Suprapubic skin (tissue), 4 donors: ENCODE measurements at regions not wholly inside any gene's neighbourhood (a gene's known extent, or its start where the extent isn't known, plus 50 kb on each side); places are given as distances from the start of the nearest gene placed in this dataset.

Source experiments
- POLR2A ChIP-seq, 2 donors: fragments of 450-650 bp; IDR thresholded peaks; one replicate each; pipeline ENCODE4 v1.6.1; 2017; ENCODE audit warnings: antibody characterized with exemption in 2 of 2, mild to moderate bottlenecking in 2 of 2, moderate library complexity in 2 of 2
- POLR2AphosphoS5 ChIP-seq, 3 donors: sonication (generic); formaldehyde crosslinking; IDR thresholded peaks; one replicate each; pipeline ENCODE4 v1.6.1; 2017; ENCODE audit warnings: antibody characterized with exemption in 3 of 3
- TF ChIP-seq, protein P1 (sequence below), 2 donors: fragments of 200-600 bp in 1 of 2; fragments of 450-650 bp in 1 of 2; sonication (generic) in 1 of 2; IDR thresholded peaks; one replicate each; pipeline ENCODE4 v1.5.1; 2016 to 2019; ENCODE audit warnings: antibody characterized with exemption in 2 of 2, mild to moderate bottlenecking in 1 of 2, moderate library complexity in 1 of 2

DNA sequence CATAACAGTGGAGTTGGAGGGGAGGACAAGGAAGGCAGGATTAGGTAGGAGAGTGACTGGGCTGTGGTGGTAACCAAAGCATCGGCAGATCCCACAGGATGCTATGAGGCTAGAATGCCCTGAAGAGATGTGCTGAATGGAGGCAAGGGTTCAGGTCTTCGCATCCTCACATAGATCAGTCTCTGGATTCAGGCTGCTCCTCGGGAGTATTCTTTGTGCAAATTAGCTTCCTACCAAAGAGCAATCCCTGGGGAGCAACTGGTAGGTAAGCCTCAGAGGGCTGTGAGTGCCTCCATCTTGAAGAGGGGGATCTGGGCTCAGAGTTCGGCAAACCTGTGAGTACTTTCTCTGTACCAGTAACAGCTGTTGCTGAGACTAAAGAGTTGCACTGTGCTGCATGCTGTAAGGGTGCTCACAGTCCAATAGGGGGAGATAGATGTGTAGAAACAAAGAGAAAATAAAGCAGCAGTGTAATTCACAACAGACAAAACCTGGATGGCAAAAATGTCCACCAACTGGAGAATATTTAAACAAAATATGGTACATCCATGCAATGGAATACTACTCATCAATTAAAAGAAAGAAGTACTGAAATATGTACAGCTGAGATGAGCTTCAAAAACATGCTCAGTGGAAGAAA, 322.4 kb upstream of the DEPDC1 start:
- TF ChIP-seq, protein P1, sequence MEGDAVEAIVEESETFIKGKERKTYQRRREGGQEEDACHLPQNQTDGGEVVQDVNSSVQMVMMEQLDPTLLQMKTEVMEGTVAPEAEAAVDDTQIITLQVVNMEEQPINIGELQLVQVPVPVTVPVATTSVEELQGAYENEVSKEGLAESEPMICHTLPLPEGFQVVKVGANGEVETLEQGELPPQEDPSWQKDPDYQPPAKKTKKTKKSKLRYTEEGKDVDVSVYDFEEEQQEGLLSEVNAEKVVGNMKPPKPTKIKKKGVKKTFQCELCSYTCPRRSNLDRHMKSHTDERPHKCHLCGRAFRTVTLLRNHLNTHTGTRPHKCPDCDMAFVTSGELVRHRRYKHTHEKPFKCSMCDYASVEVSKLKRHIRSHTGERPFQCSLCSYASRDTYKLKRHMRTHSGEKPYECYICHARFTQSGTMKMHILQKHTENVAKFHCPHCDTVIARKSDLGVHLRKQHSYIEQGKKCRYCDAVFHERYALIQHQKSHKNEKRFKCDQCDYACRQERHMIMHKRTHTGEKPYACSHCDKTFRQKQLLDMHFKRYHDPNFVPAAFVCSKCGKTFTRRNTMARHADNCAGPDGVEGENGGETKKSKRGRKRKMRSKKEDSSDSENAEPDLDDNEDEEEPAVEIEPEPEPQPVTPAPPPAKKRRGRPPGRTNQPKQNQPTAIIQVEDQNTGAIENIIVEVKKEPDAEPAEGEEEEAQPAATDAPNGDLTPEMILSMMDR (IDR thresholded peaks at IDR 0.05) = no peak
- no peak for TF ChIP-seq POLR2A (IDR thresholded peaks at IDR 0.05)
- no peak for TF ChIP-seq POLR2AphosphoS5 (IDR thresholded peaks at IDR 0.05)
